ENCODE measurements at regions not wholly inside any gene's neighbourhood (a gene's known extent, or its start where the extent isn't known, plus 50 kb on each side); places are given as distances from the start of the nearest gene placed in this dataset.

- DNase-seq (ENCODE audit: low read depth) = no peak
- no peak for TF ChIP-seq CTCF (IDR thresholded peaks at IDR 0.05; ENCODE audit: control insufficient read depth, insufficient read depth, low read depth, low read length, missing control alignments)
- H3K4me3 ChIP-seq (ENCODE audit: control insufficient read depth, low read depth, low read length) = no peak overlapping the region
Observed at GRCh38 chr11:95359341-95359663, 128.3 kb upstream of the SESN3 start.

DNA sequence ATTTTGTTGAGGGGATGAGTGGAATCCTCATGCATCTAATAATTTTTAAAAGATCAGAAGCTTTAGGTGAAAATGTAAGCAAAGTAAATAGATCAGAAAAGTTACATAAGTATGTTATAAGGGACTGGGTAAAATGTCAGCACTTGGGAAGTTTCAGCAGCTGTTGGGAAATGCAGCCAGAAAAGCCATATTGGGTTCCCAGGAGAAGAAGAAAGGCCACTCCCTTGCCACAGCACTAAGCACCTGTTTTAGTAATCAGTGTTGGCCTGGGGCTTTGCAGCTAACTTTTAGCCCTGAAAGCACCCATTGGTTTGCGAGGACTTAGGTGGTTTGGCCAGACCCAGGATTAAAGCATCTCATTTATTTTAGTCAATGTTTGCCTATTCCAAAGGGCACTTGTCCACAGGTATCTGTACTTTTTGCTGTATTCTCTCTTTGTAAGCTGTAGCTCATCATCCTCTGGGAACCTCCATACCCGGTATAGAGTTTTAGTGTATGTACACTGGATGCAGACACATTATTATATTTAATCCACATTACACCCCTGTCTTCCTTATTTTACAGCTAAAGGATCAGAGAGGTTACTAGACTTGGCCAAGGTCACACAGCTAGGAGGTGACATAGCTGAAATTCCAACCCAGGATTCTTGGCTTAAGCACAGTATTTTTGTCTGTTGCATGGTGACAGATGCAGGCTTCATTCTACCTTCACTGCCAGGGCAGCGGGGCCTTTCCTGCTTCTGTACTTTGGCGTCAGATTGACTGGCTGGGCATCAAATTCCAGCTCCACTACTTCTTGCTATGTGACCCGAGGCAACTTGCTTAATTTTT is 127.7 kb upstream of the SESN3 start:
- no peak for DNase-seq (ENCODE audit: low read depth)
- no peak for TF ChIP-seq CTCF (IDR thresholded peaks at IDR 0.05; ENCODE audit: control insufficient read depth, insufficient read depth, low read depth, low read length, missing control alignments)
- no peak overlapping the region for H3K4me3 ChIP-seq (ENCODE audit: control insufficient read depth, low read depth, low read length)

DNA sequence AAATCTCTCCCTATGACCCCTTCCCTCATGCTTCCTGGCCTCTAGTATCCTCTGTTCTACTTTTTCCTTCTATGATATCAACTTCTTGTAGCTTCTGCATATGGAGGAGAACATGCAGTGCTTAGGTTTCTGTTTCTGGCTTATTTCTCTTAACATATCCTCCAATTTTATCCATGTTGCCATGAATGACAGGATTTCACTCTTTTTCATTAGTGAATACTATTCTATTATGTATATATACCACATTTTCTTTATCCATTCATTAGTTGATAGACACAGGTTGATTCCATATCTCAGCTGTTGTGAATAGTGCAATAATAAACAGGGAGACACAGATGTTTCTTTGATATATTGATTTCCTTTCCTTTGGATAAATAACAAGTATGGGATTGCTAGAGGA is 123.3 kb upstream of the SESN3 start:
- H3K4me3 ChIP-seq (ENCODE audit: control insufficient read depth, low read depth, low read length) = no peak overlapping the region
- no peak for TF ChIP-seq CTCF (IDR thresholded peaks at IDR 0.05; ENCODE audit: control insufficient read depth, insufficient read depth, low read depth, low read length, missing control alignments)
- no peak for DNase-seq (ENCODE audit: low read depth)

GRCh38 chr11:95353706-95354105 is 122.7 kb upstream of the SESN3 start:
- H3K4me3 ChIP-seq (ENCODE audit: control insufficient read depth, low read depth, low read length) = no peak overlapping the region
- no peak for TF ChIP-seq CTCF (IDR thresholded peaks at IDR 0.05; ENCODE audit: control insufficient read depth, insufficient read depth, low read depth, low read length, missing control alignments)
- DNase-seq (ENCODE audit: low read depth) = no peak

DNA sequence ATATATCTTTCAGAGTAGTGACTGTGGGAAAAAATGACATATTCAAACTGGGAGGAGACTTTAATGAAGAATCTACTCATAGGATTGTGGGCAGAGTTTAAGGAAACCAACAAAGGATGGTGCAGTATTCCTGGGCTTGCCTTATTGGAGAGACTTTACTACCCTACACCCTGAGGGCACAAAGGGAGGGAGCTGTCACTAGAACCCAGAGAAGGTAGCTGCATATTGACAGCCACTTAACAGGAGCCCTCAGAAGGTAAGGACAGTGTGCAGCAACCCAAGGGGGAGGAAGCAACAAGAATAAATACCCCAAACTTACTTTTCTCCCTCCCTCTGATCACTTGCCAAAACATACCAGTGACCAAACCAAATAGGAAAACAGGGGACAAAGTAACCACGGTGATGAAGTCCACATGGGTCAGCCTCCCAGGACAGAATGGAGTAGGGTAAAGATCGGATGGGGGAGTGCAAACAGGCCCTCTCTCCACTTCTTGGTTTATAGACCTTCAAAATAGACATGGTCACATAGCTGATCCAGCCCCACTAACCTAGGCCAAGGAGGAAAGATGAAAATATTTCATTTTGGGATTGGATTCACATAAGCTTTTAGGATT is 121.8 kb upstream of the SESN3 start:
- TF ChIP-seq CTCF (IDR thresholded peaks at IDR 0.05; ENCODE audit: control insufficient read depth, insufficient read depth, low read depth, low read length, missing control alignments) = no peak

DNA sequence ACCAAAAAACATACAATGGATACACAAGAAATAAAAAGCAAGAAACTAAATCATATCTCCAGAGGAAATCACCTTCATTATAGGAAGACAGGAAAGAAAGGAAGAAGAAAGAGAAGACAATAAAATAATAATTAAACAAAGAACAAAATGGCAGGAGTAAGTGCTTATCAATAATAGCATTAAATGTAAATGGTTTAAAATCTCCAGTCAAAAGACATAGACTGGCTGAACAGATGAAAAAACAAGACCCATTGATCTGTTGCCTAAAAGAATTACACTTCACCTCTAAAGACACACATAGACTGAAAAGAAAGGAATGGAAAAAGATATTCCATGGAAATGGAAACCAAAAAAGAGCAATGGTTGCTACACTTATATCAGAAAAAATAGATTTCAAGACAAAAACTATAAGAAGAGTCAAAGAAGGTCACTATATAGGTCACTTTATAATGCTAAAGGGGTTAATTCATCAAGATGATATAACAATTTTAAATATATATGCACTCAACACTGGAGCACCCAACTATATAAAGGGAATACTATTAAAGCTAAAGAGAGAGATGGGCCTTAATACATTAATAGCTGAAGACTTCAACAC is 118.4 kb upstream of the SESN3 start:
- TF ChIP-seq CTCF (IDR thresholded peaks at IDR 0.05; ENCODE audit: control insufficient read depth, insufficient read depth, low read depth, low read length, missing control alignments) = no peak
- H3K4me3 ChIP-seq (ENCODE audit: control insufficient read depth, low read depth, low read length) = no peak overlapping the region
- no peak for DNase-seq (ENCODE audit: low read depth)

More for the DNA sequence above, 121.8 kb upstream of the SESN3 start:
- H3K4me3 ChIP-seq (ENCODE audit: control insufficient read depth, low read depth, low read length) = no peak overlapping the region
- DNase-seq (ENCODE audit: low read depth) = no peak
